GM12875 (cell line): ENCODE measurements at regions not wholly inside any gene's neighbourhood (a gene's known extent, or its start where the extent isn't known, plus 50 kb on each side); places are given as distances from the start of the nearest gene placed in this dataset.

Experiments
- H3K4me3 ChIP-seq: one replicate; pipeline ENCODE4 v1.5.1; 2011; ENCODE audit warnings: low read depth, low read length, control low read depth
- CTCF ChIP-seq: IDR thresholded peaks from 2 replicates; pipeline ENCODE4 v1.5.1; 2011; ENCODE audit warnings: low read depth, mild to moderate bottlenecking, control low read depth, inconsistent platforms, low read length, moderate library complexity, borderline replicate concordance; ENCODE audit not compliant: insufficient read depth

- no peak overlapping the region for H3K4me3 ChIP-seq
- no peak for TF ChIP-seq CTCF
Measured at GRCh38 chr9:106576232-106576760, 286.7 kb upstream of the ZNF462 start.

DNA sequence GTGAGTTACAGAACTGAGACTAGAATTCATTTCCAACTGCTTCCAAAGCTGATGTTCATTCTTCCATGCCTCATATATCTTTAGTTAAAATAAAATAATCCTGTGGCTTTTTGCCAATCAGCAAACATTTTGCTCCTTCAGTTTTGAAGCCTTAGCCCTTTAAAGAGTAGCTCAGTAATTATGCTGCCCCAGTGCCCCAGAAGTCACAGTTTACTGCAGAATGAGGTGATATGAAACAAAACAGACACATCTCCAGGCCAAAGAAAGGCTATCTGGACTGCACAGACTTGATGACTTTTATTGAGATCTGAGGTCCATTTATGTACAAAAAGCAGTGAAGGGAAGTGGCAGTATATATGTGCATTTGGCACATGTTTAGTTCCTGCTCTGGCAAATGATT is 285.8 kb upstream of the ZNF462 start:
- TF ChIP-seq CTCF: no peak
- H3K4me3 ChIP-seq: no peak overlapping the region

GRCh38 chr9:106580546-106580945 is 282.4 kb upstream of the ZNF462 start:
- no peak overlapping the region for H3K4me3 ChIP-seq
- TF ChIP-seq CTCF: no peak

- TF ChIP-seq CTCF: no peak
- no peak overlapping the region for H3K4me3 ChIP-seq
Measured at GRCh38 chr9:106581973-106582372, 281.0 kb upstream of the ZNF462 start.

GRCh38 chr9:106583751-106584150 is 279.2 kb upstream of the ZNF462 start:
- TF ChIP-seq CTCF: no peak

DNA sequence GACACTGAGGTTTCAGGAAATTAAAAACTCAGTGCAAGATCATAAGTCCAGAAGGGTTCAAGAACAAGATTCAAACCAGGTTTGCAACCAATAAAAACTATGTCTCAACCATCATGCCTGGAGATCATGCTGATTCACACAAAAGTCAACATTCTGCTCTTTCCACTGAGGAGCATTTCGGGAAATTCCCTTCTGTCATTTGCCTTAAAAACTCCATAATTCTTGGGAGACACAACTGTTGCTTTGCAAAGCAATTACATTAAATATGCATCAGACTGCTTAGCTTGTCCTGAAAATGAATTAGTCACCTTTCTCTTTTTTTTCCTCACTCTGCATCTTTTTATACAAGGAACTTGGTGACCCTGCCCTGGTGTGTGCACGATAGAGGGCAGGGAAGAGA is 275.9 kb upstream of the ZNF462 start:
- TF ChIP-seq CTCF: no peak
- H3K4me3 ChIP-seq: no peak overlapping the region

More at GRCh38 chr9:106583751-106584150, 279.2 kb upstream of the ZNF462 start:
- no peak overlapping the region for H3K4me3 ChIP-seq

- H3K4me3 ChIP-seq: no peak overlapping the region
- TF ChIP-seq CTCF: no peak
Measured at GRCh38 chr9:106588626-106589025, 274.3 kb upstream of the ZNF462 start.
